ENCODE measurements at regions not wholly inside any gene's neighbourhood (a gene's known extent, or its start where the extent isn't known, plus 50 kb on each side); places are given as distances from the start of the nearest gene placed in this dataset.

DNA sequence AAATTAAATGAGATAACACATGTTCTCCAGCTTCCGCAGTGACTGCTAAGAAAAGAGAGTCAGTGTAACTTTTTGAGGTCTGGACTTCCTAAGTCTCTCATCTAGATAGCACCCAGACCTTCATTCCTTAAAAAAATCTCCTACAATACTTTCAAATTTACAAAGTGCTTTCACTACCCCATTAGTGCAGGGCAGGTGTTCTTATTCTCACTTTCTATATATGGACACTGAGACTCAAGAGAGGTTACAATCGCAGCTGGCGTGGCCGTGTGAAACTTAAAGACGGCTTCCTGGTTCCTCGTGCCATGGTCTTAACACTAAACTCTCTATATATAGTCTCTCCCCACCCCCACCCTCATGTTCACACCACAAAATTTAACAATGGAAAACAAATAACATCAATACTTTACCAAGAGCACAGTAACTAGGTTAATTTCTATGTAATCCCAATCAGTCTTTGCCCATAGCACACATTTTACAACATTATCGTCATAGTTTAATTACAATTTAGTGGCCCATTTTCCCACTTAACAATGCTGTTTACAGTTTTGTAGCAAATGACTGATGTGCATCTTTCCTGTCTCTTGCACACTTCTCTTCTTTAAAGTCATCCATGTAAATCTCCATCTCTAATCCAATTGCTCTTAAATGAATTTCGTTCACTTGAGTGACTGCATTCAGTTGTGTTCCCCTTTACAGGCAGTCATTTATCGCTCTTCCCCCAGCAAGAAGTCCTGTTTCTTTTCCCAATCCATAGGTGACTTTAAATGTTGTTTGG, 78.8 kb upstream of the ARID1B start:
- TF ChIP-seq ZFP3 (CRISPR knock-in tag; IDR thresholded peaks at IDR 0.05) (no peak), CSDC2 (CRISPR knock-in tag; IDR thresholded peaks at IDR 0.05) (no peak), RARB (CRISPR knock-in tag; IDR thresholded peaks at IDR 0.05) (no peak), TCF4 (CRISPR knock-in tag; IDR thresholded peaks at IDR 0.05; ENCODE audit: borderline replicate concordance) (no peak)
- TF ChIP-seq, protein P1, sequence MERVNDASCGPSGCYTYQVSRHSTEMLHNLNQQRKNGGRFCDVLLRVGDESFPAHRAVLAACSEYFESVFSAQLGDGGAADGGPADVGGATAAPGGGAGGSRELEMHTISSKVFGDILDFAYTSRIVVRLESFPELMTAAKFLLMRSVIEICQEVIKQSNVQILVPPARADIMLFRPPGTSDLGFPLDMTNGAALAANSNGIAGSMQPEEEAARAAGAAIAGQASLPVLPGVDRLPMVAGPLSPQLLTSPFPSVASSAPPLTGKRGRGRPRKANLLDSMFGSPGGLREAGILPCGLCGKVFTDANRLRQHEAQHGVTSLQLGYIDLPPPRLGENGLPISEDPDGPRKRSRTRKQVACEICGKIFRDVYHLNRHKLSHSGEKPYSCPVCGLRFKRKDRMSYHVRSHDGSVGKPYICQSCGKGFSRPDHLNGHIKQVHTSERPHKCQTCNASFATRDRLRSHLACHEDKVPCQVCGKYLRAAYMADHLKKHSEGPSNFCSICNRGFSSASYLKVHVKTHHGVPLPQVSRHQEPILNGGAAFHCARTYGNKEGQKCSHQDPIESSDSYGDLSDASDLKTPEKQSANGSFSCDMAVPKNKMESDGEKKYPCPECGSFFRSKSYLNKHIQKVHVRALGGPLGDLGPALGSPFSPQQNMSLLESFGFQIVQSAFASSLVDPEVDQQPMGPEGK (CRISPR knock-in tag; IDR thresholded peaks at IDR 0.05; ENCODE audit: borderline replicate concordance) = no peak
